OCI-LY1 (cell line): ENCODE measurements at regions not wholly inside any gene's neighbourhood (a gene's known extent, or its start where the extent isn't known, plus 50 kb on each side); places are given as distances from the start of the nearest gene placed in this dataset.
"Not testable (repeated sequence)": the region's sequence is repeated elsewhere in the genome, so short reads cannot be mapped to it uniquely, and the experiment has no call there.

ENCODE experiments used
- H2AFZ ChIP-seq: fragments of 200-600 bp; sonication (generic), shearing (Covaris generic); 2 replicates; pipeline ENCODE4 v1.6.0; 2014; ENCODE audit warnings: antibody characterized with exemption, mild to moderate bottlenecking, low read length
- H3F3A ChIP-seq: fragments of 200-600 bp; sonication (generic), shearing (Covaris generic); 2 replicates; pipeline ENCODE4 v1.6.0; 2014; ENCODE audit warnings: mild to moderate bottlenecking, antibody characterized with exemption, low read length, moderate library complexity; ENCODE audit not compliant: insufficient read depth
- H3K27ac ChIP-seq: fragments of 200-600 bp; sonication (generic); 2 replicates; pipeline ENCODE4 v1.5.1; 2014; ENCODE audit warnings: low read length, mixed run types, mild to moderate bottlenecking, low read depth; ENCODE audit not compliant: poor library complexity, severe bottlenecking
- H3K27me3 ChIP-seq: fragments of 200-600 bp; sonication (generic); 2 replicates; pipeline ENCODE4 v1.6.0; 2014; ENCODE audit warnings: antibody characterized with exemption, mild to moderate bottlenecking, low read length, moderate library complexity; ENCODE audit not compliant: insufficient read depth
- H3K36me3 ChIP-seq: fragments of 200-600 bp; sonication (generic); 2 replicates; pipeline ENCODE4 v1.6.1; 2014; ENCODE audit warnings: mild to moderate bottlenecking, antibody characterized with exemption, low read length, moderate library complexity, mixed read lengths; ENCODE audit not compliant: insufficient read depth
- H3K4me1 ChIP-seq: fragments of 200-600 bp; sonication (generic); 2 replicates; pipeline ENCODE4 v1.5.1; 2014; ENCODE audit warnings: mild to moderate bottlenecking, low read length, moderate library complexity; ENCODE audit not compliant: insufficient read depth, severe bottlenecking
- H3K4me2 ChIP-seq: fragments of 200-600 bp; sonication (generic), shearing (Covaris generic); 2 replicates; pipeline ENCODE4 v1.6.1; 2014; ENCODE audit warnings: low read length
- H3K4me3 ChIP-seq: fragments of 200-600 bp; sonication (generic); 2 replicates; pipeline ENCODE4 v1.5.1; 2014; ENCODE audit warnings: low read length, low read depth, mild to moderate bottlenecking, mixed read lengths; ENCODE audit not compliant: poor library complexity, severe bottlenecking
- H3K79me2 ChIP-seq: fragments of 200-600 bp; shearing (Covaris generic); 2 replicates; pipeline ENCODE4 v1.6.1; 2016; ENCODE audit warnings: mixed run types, low read length, mixed read lengths; ENCODE audit not compliant: insufficient read depth
- H3K9ac ChIP-seq: fragments of 200-600 bp; sonication (generic), shearing (Covaris generic); 2 replicates; pipeline ENCODE4 v1.6.1; 2014; ENCODE audit warnings: mild to moderate bottlenecking, low read length, mixed read lengths
- H3K9me2 ChIP-seq: fragments of 200-600 bp; sonication (generic), shearing (Covaris generic); 2 replicates; pipeline ENCODE4 v1.6.1; 2014; ENCODE audit warnings: low read depth, mild to moderate bottlenecking, low read length, mixed read lengths
- H3K9me3 ChIP-seq: fragments of 200-600 bp; shearing (Covaris generic); 2 replicates; pipeline ENCODE4 v1.6.1; 2014; ENCODE audit warnings: low read length, mixed read lengths
- H4K20me1 ChIP-seq: fragments of 200-600 bp; sonication (generic), shearing (Covaris generic); 2 replicates; pipeline ENCODE4 v1.6.0; 2016; ENCODE audit warnings: mild to moderate bottlenecking, low read length; ENCODE audit not compliant: insufficient read depth
- EZH2 ChIP-seq: fragments of 200-600 bp; sonication (generic), shearing (Covaris generic); IDR thresholded peaks from 2 replicates; pipeline ENCODE4 v1.8.0; 2017; ENCODE audit warnings: borderline replicate concordance, mixed run types, mild to moderate bottlenecking, antibody characterized with exemption, low read length, moderate library complexity, mixed read lengths
- TF ChIP-seq, protein P1 (sequence below): fragments of 200-600 bp; sonication (generic), shearing (Covaris generic); IDR thresholded peaks from 2 replicates; pipeline ENCODE4 v1.5.1; 2017; ENCODE audit warnings: mild to moderate bottlenecking, antibody characterized with exemption, low read length, moderate library complexity, mixed read lengths

DNA sequence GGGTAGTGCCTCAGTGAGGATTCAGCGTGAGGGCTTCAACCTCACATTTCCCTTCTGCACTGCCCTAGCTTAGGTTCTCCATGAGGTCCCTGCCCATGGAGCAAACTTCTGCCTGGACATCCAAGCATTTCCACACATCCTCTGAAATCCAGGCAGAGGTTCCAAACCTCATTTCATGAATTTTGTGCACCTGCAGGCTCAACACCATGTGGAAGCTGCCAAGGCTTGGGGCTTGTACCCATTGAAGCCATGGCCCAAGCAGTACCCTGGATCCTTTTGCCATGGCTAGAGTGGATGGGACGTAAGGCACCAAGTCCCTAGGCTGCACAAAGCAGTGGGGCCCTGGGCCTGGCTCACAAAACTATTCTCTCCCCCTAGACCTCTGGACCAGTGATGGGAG is 877.1 kb upstream of the KLHL1 start:
- Histone ChIP-seq H2AFZ (no peak overlapping the region), H3F3A (no peaks in the 10 kb centered on the region), H3K79me2 (no peaks in the 10 kb centered on the region), H3K36me3 (no peaks in the 10 kb centered on the region), H3K4me2 (no peak overlapping the region), H3K9ac (no peak overlapping the region), H3K9me3 (no peaks in the 10 kb centered on the region), H3K27ac (no peak overlapping the region), H3K9me2 (no peaks in the 10 kb centered on the region), H3K4me3 (no peak overlapping the region), H3K27me3 (no peaks in the 10 kb centered on the region), H4K20me1 (no peaks in the 10 kb centered on the region), H3K4me1 (no peaks in the 10 kb centered on the region)
- no peak for TF ChIP-seq EZH2

DNA sequence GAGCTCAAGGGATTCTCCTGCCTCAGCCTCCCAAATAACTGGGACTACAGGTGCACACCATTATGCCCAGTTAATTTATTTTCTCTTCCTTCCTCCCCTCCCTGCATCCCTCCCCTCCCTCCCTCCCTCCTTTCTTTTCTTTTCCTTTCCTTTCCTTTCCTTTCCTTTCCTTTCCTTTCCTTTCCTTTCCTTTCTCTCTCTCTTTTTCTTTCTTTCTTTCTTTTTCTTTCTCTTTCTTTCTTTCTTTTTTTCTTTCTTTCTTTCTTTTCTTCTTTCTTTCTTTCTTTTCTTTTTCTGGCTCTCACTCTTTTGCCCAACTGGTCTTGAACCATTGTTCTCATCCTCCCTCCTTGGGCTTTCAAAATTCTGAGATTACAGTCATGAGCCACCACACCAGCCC is 873.0 kb upstream of the KLHL1 start:
- not testable (repeated sequence) for H4K20me1 ChIP-seq, H3F3A ChIP-seq, H3K9ac ChIP-seq, H3K36me3 ChIP-seq, H3K4me1 ChIP-seq, H3K9me3 ChIP-seq, H3K79me2 ChIP-seq, H3K9me2 ChIP-seq, H3K4me3 ChIP-seq, H3K27ac ChIP-seq, H3K4me2 ChIP-seq, H3K27me3 ChIP-seq, H2AFZ ChIP-seq

DNA sequence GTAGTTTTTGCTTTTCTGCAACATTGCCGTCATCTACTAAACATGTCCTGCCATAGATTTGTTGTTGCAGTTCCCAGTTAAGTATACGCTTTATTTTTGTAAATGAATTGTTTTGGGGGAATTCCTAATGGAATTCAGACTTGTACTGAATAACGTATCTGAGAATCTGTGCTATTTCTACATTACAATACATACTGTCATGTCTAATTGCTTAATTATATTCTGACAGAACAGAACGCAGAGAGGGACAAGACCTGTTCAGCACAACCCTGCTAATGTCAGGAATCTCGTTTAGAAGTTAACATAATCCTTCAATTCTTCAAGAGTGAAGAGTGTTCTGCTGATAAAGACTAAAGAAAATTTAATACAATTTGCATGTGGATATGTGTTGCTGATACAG is 861.1 kb upstream of the KLHL1 start:
- Histone ChIP-seq H4K20me1 (no peaks in the 10 kb centered on the region), H3K27ac (no peak overlapping the region), H3K4me3 (no peak overlapping the region), H3F3A (no peaks in the 10 kb centered on the region), H3K36me3 (no peaks in the 10 kb centered on the region), H3K9me3 (no peaks in the 10 kb centered on the region), H3K79me2 (no peaks in the 10 kb centered on the region), H3K27me3 (no peaks in the 10 kb centered on the region), H3K4me2 (no peak overlapping the region), H3K9me2 (no peaks in the 10 kb centered on the region), H3K9ac (no peak overlapping the region), H3K4me1 (no peaks in the 10 kb centered on the region), H2AFZ (no peak overlapping the region)
- TF ChIP-seq EZH2, result no peak
- TF ChIP-seq, protein P1, sequence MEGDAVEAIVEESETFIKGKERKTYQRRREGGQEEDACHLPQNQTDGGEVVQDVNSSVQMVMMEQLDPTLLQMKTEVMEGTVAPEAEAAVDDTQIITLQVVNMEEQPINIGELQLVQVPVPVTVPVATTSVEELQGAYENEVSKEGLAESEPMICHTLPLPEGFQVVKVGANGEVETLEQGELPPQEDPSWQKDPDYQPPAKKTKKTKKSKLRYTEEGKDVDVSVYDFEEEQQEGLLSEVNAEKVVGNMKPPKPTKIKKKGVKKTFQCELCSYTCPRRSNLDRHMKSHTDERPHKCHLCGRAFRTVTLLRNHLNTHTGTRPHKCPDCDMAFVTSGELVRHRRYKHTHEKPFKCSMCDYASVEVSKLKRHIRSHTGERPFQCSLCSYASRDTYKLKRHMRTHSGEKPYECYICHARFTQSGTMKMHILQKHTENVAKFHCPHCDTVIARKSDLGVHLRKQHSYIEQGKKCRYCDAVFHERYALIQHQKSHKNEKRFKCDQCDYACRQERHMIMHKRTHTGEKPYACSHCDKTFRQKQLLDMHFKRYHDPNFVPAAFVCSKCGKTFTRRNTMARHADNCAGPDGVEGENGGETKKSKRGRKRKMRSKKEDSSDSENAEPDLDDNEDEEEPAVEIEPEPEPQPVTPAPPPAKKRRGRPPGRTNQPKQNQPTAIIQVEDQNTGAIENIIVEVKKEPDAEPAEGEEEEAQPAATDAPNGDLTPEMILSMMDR, result no peak

DNA sequence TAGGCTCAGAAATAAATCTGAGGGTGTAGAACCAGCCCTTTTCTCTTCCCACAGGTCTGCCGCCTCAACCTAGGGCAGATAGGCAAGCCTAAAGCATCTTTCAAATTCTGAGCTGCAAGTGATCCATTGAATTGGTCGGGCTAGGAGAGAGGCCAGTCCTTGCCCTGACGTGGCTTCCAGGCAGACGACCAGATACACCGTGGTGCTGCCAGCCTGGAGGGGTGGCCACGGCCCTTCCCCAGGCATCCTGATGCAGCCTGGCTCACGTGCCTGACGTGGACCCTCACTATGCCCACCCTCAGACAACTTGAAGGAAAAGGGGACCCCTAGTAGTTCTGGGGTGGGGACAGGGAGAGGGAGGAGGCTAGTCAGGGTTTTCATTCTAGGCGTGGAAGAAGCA is 859.3 kb upstream of the KLHL1 start:
- no peak for TF ChIP-seq EZH2
- TF ChIP-seq, protein P1, result no peak
- Histone ChIP-seq H3K9me2 (no peaks in the 10 kb centered on the region), H3K27me3 (no peaks in the 10 kb centered on the region), H2AFZ (no peak overlapping the region), H3K36me3 (no peaks in the 10 kb centered on the region), H3K9me3 (no peaks in the 10 kb centered on the region), H3K4me3 (no peak overlapping the region), H3K4me2 (no peak overlapping the region), H3F3A (no peaks in the 10 kb centered on the region), H3K4me1 (no peaks in the 10 kb centered on the region), H4K20me1 (no peaks in the 10 kb centered on the region), H3K79me2 (no peaks in the 10 kb centered on the region), H3K27ac (no peak overlapping the region), H3K9ac (no peak overlapping the region)
